MM.1S (cell line): ENCODE measurements at regions not wholly inside any gene's neighbourhood (a gene's known extent, or its start where the extent isn't known, plus 50 kb on each side); places are given as distances from the start of the nearest gene placed in this dataset.

Source experiments
- CTCF ChIP-seq: fragments of 300-600 bp; sonication (generic); IDR thresholded peaks from 2 replicates; pipeline ENCODE4 v1.5.1; 2016; ENCODE audit warnings: antibody characterized with exemption, low read length, mixed read lengths
- EZH2phosphoT487 ChIP-seq: fragments of 300-600 bp; sonication (generic); IDR thresholded peaks from 2 replicates; pipeline ENCODE4 v1.6.1; 2018; ENCODE audit warnings: antibody characterized with exemption, low read length

GRCh38 chr13:31456056-31456455, 256.3 kb downstream of the B3GLCT start:
- TF ChIP-seq CTCF (no peak), EZH2phosphoT487 (no peak)
